CD14-positive monocyte (primary cell): ENCODE measurements at regions not wholly inside any gene's neighbourhood (a gene's known extent, or its start where the extent isn't known, plus 50 kb on each side); places are given as distances from the start of the nearest gene placed in this dataset.

Source experiments
- DNase-seq, 3 donors: peaks; one replicate each; pipeline ENCODE4 v3.0.0-alpha.2; 2011 to 2022
- H2AFZ ChIP-seq: 2 replicates; pipeline ENCODE4 v1.6.0; 2012; ENCODE audit warnings: mild to moderate bottlenecking, low read depth, low read length, inconsistent platforms; ENCODE audit not compliant: insufficient read depth, poor library complexity, severe bottlenecking
- H3K27ac ChIP-seq, 2 donors: 1 replicate in 1 of 2; 2 replicates in 1 of 2; pipeline ENCODE4 v1.5.1; 2012 to 2013; ENCODE audit warnings: low read length in 2 of 2, control low read depth in 1 of 2, inconsistent platforms in 1 of 2, low read depth in 1 of 2, mild to moderate bottlenecking in 1 of 2
- H3K27me3 ChIP-seq, 2 donors: one replicate each; pipeline versions ENCODE4 v1.6.0 to v1.6.1; 2011 to 2013; ENCODE audit warnings: low read length in 2 of 2; ENCODE audit not compliant: control insufficient read depth in 2 of 2, insufficient read depth in 2 of 2
- H3K36me3 ChIP-seq, 2 donors: replicated peaks in 1 of 2; 1 replicate in 1 of 2; 2 replicates in 1 of 2; pipeline versions ENCODE4 v1.5.1 to v1.6.1; 2012 to 2013; ENCODE audit warnings: low read length in 2 of 2, control low read depth in 1 of 2, inconsistent platforms in 1 of 2, mild to moderate bottlenecking in 1 of 2; ENCODE audit not compliant: insufficient read depth in 2 of 2, control insufficient read depth in 1 of 2
- H3K4me1 ChIP-seq, 2 donors: 1 replicate in 1 of 2; 2 replicates in 1 of 2; pipeline versions ENCODE4 v1.5.1 to v1.6.1; 2012 to 2013; ENCODE audit warnings: low read length in 2 of 2, control low read depth in 1 of 2, inconsistent platforms in 1 of 2, mild to moderate bottlenecking in 1 of 2, moderate library complexity in 1 of 2; ENCODE audit not compliant: insufficient read depth in 2 of 2, control insufficient read depth in 1 of 2
- H3K4me2 ChIP-seq: replicated peaks from 2 replicates; pipeline ENCODE3; 2012; ENCODE audit warnings: low read length, moderate library complexity, mild to moderate bottlenecking; ENCODE audit not compliant: poor library complexity, severe bottlenecking; ENCODE audit errors: extremely low read depth
- H3K4me3 ChIP-seq, 3 experiments: fragments of 200-600 bp in 1 of 3; sonication (generic) in 1 of 3; replicated peaks in 1 of 3; 1 replicate in 2 of 3; 2 replicates in 1 of 3; pipeline ENCODE4 v1.5.1; 2011 to 2013; ENCODE audit warnings: low read length in 3 of 3, mild to moderate bottlenecking in 3 of 3, control low read depth in 2 of 3, low read depth in 2 of 3, inconsistent platforms in 1 of 3, moderate library complexity in 1 of 3
- H3K79me2 ChIP-seq: 2 replicates; pipeline ENCODE4 v1.6.0; 2012; ENCODE audit warnings: mild to moderate bottlenecking, control low read depth, inconsistent platforms, low read length, moderate library complexity; ENCODE audit not compliant: insufficient read depth
- H3K9ac ChIP-seq: 2 replicates; pipeline ENCODE4 v1.6.0; 2017; ENCODE audit warnings: low read length, mild to moderate bottlenecking; ENCODE audit not compliant: insufficient read depth, poor library complexity, severe bottlenecking
- H3K9me3 ChIP-seq, 2 donors: replicated peaks in 1 of 2; 1 replicate in 1 of 2; 2 replicates in 1 of 2; pipeline versions ENCODE4 v1.5.1 to v1.6.1; 2012 to 2013; ENCODE audit warnings: low read length in 2 of 2, control low read depth in 1 of 2; ENCODE audit not compliant: control insufficient read depth in 1 of 2, insufficient read depth in 1 of 2
- H4K20me1 ChIP-seq: 2 replicates; pipeline ENCODE4 v1.6.0; 2012; ENCODE audit warnings: mild to moderate bottlenecking, low read length, control low read depth, moderate library complexity; ENCODE audit not compliant: insufficient read depth
- H3K27ac Mint-ChIP-seq, 7 donors: one replicate each; pipeline ENCODE4 v1.8.0; 2020; ENCODE audit warnings: mild to moderate bottlenecking in 7 of 7, mixed read lengths in 7 of 7, moderate library complexity in 6 of 7, inconsistent platforms in 2 of 7
- H3K27me3 Mint-ChIP-seq, 3 donors: one replicate each; pipeline ENCODE4 v1.8.0; 2021 to 2022; ENCODE audit warnings: low read depth in 3 of 3, mild to moderate bottlenecking in 3 of 3, mixed read lengths in 3 of 3, moderate library complexity in 3 of 3, inconsistent platforms in 1 of 3
- H3K36me3 Mint-ChIP-seq, 2 donors: one replicate each; pipeline ENCODE4 v1.8.0; 2020; ENCODE audit warnings: mixed read lengths in 2 of 2, inconsistent platforms in 1 of 2, mild to moderate bottlenecking in 1 of 2
- H3K4me1 Mint-ChIP-seq: one replicate; pipeline ENCODE4 v1.8.0; 2020; ENCODE audit warnings: mild to moderate bottlenecking, mixed read lengths
- H3K4me3 Mint-ChIP-seq, 2 donors: one replicate each; pipeline ENCODE4 v1.8.0; 2020; ENCODE audit warnings: mild to moderate bottlenecking in 2 of 2, mixed read lengths in 2 of 2, moderate library complexity in 1 of 2
- H3K9me3 Mint-ChIP-seq, 7 donors: one replicate each; pipeline ENCODE4 v1.8.0; 2020 to 2022; ENCODE audit warnings: mixed read lengths in 7 of 7, mild to moderate bottlenecking in 6 of 7, moderate library complexity in 6 of 7, inconsistent platforms in 2 of 7
- CTCF ChIP-seq: fragments of 200-600 bp; IDR thresholded peaks from one replicate; pipeline ENCODE4 v1.8.0; 2022; ENCODE audit warnings: antibody characterized with exemption, mild to moderate bottlenecking
- WGBS: methylation state at CpG from one replicate; pipeline ENCODE4 v1.1.5; 2013; ENCODE audit warnings: missing lambda C conversion rate; ENCODE audit not compliant: insufficient coverage; 5-methylcytosine and 5-hydroxymethylcytosine counted together
- intact Hi-C, 2 donors: fragments of 100-400 bp; cut with micrococcal nuclease; formaldehyde crosslinking; loops; one replicate each; pipeline versions ENCODE4 v1.15.0 to v1.15.1; 2023

GRCh38 chr1:187840557-187840956 lies 1011.8 kb downstream of the PLA2G4A start:
- Histone ChIP-seq H3K4me3 (no peak overlapping the region), H3K36me3 (no peaks in the 10 kb centered on the region), H2AFZ (no peak overlapping the region), H3K4me2 (no peak overlapping the region), H3K9ac (no peak overlapping the region), H3K27me3 (no peaks in the 10 kb centered on the region), H3K27ac (no peak overlapping the region), H3K9me3 (peaks cover 5 to 12% of the 10 kb centered on the region in 2 donors), H3K4me1 (no peaks in the 10 kb centered on the region), H3K79me2 (no peaks in the 10 kb centered on the region), H4K20me1 (no peaks in the 10 kb centered on the region)
- intact Hi-C loops = no loop called here
- no peak for DNase-seq
- Mint-ChIP-seq H3K27me3 (no peaks in the 10 kb centered on the region), H3K4me3 (no peak overlapping the region), H3K4me1 (no peaks in the 10 kb centered on the region), H3K9me3 (peaks cover 2 to 19% (median 6%) of the 10 kb centered on the region in 7 donors), H3K27ac (no peak overlapping the region), H3K36me3 (no peaks in the 10 kb centered on the region)
- no CpG with 5 or more reads among the region's 1 CpG for WGBS
- TF ChIP-seq CTCF = no peak

- no peaks in the 10 kb centered on the region for H3K27me3 ChIP-seq
- H2AFZ ChIP-seq = no peak overlapping the region
- Mint-ChIP-seq H3K4me3 (no peak overlapping the region), H3K27ac (no peak overlapping the region), H3K4me1 (no peaks in the 10 kb centered on the region), H3K27me3 (no peaks in the 10 kb centered on the region), H3K36me3 (no peaks in the 10 kb centered on the region), H3K9me3 (peaks cover 0 to 15% (median 5%) of the 10 kb centered on the region in 7 donors)
- DNase-seq = no peak
- H3K4me1 ChIP-seq = no peaks in the 10 kb centered on the region
- no peak overlapping the region for H3K4me3 ChIP-seq
- no peaks in the 10 kb centered on the region for H3K36me3 ChIP-seq
- no peak overlapping the region for H3K9ac ChIP-seq
- no peaks in the 10 kb centered on the region for H4K20me1 ChIP-seq
- no peaks in the 10 kb centered on the region for H3K79me2 ChIP-seq
- WGBS = 100% methylated on average over 1 of the region's 7 CpGs
- no peak for TF ChIP-seq CTCF
- H3K9me3 ChIP-seq = peaks cover 0 to 4% of the 10 kb centered on the region in 2 donors
- intact Hi-C loops = no loop called here
- H3K27ac ChIP-seq = no peak overlapping the region
- no peak overlapping the region for H3K4me2 ChIP-seq
Observed at GRCh38 chr1:187842406-187843165, 1013.8 kb downstream of the PLA2G4A start.
